NCI-H1436 (cell line): ENCODE measurements at regions not wholly inside any gene's neighbourhood (a gene's known extent, or its start where the extent isn't known, plus 50 kb on each side); places are given as distances from the start of the nearest gene placed in this dataset.
A peak's percentile ranks its signal among the peaks of the same experiment; 100 is the strongest.

Experiments used
- DNase-seq: peaks from one replicate; lab custom pipeline; 2025; lab: John Stamatoyannopoulos, UW

DNA sequence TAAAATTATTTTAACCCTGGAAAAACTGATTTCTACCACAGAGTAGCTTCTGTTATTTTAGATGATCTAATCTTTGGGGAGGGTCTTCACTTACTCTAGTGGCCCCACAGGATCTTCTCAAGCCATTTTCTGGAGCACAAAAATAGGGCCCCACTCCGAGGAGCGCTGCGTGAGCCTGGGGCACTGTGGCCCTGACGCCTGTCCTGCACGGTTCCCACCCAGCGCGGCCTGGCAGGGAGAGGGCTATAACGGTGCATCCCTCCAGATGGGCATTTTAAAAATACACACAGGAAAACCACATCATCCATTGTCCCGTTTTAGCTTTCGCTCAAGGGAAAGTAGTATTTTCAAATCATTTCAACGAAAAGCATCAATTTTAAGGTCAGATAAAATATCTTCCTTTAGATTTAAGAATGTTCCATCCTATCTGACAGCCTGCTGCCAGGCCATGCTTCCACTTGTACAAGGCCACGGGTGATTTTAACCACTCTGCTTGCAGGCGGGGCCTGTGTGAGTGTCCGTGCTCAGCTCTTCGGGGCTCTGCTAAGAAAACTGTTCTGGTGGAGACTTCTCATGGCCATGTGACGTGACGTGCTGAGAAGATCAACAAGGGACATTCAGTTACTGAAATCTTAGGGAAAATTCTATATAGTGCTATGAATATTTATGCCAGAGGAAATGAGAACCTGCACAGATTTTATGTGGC, 683.8 kb upstream of the SGCG start:
- DNase-seq = no peak

DNA sequence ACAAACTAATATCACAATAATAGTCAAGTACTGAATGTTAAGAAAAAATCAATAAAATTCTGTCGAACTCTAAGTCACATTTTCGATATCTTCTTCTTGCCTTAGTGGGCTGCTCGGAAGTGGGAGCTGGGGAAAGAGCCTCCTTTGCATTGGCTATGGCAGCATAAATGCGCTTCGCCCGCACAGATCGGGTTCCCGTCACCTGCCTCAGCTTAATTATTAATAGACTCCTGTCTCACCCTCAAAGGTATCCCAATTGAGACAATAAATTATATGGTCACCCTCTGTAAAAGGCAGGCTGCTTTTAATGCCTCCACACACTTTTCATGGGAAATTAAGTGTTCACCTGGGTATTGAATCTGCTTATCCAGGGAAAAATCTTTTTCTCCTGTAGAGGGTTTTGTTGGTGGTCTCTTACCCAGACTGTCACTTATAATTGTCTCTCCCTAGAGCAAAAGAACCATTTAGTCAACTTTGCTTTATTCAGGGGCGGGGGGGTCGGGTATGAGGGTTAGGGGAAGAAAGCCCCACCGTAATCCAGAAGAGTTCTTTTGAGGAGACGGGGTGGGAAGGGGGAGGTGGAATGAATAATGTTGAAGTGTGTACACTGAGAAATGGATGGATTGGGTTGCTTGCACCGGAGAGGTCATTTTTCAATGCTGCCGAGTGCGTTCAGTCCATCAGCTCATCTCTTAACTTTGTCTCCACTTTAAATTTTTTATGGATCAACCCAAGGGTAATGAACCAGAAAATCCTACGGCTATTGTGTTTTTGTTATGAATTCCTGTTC, 682.6 kb upstream of the SGCG start:
- DNase-seq = no peak

DNA sequence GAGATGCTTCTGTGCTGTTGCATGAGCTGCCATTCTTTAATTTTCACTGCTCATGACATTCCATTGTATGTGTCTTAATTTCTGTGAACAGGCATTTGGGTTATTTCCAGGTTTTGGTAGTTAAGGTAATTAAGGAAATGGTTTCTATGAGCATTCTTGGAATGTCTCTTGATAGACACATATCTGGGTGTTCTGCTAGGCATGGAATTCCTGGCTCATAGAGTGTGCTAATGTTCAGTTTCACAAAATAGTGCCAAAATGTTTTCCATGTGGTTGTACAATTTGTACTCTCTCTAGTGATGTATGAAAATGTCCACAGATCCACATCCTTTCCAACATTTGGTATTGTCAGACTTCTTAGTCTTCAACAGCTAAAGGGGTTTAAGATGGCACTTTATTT, 680.9 kb upstream of the SGCG start:
- no peak for DNase-seq

DNA sequence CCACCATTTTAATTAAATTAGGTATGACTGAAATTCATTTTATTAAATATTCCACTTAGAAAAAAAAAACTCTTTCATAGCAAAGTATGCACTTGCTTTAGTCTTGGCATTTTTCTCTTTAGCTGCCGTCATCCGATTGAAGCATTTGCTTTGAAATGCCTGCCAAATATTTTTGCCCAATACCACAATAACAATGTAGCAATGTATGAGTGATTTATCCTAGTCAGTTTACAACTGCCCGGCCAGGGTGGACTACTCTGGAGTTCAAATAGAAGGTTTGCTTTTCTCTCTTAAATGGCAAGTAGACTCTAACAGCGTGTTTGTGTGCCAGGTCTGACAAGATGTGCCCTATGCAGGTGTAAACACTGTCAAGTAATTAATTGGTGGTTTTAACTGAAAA, 675.3 kb upstream of the SGCG start:
- no peak for DNase-seq

DNA sequence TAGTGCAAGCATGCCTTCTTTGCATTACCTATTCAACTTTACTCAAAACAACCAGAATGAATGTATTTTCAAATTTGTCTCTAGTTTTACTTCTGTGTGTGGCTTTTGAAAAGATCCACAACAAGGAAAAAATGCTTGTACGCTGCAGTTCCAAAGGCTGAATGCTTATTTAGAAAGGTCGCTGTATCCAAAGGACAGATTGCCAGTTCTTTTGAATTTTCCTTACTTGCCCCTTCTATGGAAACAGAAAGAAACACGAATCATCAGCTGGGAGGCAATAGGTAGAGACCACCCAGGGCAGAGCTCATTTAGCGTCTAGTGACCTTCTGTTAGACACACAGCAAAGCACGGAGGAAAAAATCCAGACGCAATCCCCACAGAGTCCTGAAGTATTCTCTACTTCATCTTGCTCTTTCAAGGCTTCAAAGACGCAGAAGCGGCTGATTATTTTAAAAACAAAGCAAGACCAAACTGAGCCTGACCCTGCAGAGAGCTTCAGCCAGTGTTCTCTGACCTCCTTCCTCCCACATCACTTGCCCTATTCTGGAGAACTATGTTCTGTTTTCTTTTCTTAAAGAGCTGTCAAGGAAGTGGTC, 674.6 kb upstream of the SGCG start:
- DNase-seq = no peak

DNA sequence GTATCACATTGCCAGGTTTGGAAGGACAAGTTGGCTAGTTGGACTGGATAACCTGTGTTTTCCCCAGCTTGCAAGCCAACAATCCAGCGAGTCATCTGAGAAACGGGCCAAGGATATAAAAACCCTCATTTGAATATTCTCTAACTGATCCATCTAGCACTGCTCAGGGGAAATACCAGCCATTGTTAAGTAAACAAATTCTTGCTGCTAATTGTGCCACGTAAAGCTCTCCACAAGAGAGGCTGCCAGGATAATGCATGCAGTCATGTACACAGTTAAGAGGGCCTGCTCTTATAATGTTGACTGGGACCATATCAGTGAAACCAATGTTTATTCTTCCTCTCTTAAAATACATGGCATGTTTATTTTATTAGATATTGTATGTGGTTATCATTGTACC, 663.2 kb upstream of the SGCG start:
- DNase-seq = peak; percentile 2

DNA sequence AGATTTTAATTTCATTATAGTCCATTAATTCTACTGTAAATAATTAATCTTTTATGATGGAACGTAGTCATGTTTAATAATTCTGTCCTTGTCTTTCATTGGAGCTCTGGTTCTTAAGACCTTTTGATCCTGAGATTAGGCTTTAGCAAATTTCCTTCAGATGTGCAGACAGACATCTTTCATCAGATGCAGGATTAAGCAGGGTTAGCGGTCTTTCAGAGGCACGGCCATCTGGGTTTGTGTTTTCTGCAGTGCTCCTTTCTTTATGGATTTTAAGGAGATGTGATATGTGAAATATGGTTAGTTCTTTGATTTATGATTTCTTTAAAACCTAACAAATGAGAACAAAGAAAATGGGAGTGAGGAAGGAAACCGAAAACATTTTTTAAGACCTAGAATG, 643.9 kb upstream of the SGCG start:
- no peak for DNase-seq

DNA sequence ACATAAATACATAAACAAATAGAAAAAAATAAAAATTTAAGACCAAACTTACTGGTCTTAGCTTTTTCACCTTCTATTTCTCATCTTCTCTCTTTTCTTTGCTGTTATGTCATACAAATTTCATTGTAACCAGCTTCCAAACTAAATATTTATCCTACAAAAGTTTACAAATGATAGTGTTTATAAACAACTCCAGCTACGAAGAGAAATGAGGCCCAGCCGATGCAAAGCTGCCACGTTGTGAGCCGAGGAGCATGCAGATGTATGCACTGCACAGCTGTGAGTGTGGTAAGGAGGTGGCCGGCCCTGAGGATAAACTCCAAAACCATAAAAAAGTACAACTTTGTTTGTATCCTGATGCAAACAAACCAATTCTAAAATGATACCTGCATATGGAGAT, 642.4 kb upstream of the SGCG start:
- DNase-seq = no peak

DNA sequence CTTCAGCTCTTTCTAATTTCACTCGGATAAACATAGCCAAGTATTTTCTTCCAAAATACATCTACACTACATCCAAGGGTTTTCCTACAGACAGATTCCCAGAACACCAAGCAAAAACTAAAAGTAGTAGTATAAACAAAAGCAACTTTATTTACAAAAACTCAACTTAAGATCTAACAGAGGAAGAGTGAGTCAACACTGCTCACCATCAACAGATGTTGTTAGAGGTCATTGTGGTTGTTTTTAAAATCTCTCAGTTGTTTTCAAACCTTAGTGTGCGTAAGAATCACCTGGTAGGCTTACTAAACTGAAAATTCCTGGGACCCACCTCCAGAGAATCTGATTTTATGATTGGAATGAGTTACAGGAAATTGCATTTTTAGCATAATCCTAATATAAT, 631.7 kb upstream of the SGCG start:
- DNase-seq = no peak

DNA sequence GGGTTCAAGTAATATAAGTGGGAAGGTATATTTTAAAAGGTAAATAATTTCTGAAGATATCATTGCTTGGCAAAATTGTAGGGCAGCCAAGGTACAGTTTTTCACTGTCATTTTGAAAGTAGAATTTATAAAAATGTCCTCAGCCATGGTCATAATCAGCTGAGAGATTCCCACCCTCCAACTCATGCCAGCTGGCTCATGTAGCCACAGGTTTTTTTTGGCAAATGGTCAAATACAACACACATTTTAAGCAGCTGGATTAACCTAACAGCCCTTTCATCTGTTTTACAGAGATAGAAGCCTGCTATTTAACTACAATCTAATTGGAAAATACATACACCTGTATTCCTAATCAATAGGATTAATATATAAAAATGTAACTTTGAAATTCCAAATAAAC, 619.2 kb upstream of the SGCG start:
- no peak for DNase-seq

DNA sequence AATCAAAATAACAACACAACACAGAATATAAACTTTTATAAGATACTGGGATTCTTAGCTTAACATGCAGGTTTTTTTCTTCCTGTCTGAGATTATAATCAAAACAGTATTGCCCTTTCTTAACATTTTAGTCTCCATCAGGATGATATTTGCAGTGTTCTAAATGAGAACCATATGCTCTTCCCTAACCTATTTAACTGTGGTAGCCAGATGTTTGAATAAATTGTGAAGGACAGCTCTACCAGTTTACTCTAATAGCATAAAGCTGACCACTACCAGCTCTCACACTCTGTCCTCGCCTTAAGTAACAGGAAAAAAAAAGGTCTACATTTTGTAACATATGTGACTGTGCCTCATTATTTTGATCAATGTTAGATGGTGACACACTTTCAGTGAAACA, 618.7 kb upstream of the SGCG start:
- no peak for DNase-seq

DNA sequence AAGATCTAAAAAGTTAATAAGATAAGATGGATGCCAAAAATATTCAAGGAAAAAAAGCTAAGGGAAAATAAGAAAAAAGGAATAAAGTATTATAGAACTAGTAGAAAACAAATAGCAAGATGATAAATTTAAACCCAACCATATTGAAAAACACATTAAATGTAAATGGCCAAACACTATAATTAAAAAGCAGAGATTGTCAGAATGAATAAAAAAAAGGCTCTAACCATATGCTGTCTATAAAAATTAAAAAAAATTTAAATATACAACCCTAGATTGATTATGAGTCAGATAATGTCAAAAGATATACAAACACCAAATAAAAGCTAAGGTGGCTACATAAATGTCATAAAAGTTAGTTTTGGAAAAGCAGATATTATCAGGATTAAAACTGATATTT, 617.5 kb upstream of the SGCG start:
- DNase-seq = no peak

DNA sequence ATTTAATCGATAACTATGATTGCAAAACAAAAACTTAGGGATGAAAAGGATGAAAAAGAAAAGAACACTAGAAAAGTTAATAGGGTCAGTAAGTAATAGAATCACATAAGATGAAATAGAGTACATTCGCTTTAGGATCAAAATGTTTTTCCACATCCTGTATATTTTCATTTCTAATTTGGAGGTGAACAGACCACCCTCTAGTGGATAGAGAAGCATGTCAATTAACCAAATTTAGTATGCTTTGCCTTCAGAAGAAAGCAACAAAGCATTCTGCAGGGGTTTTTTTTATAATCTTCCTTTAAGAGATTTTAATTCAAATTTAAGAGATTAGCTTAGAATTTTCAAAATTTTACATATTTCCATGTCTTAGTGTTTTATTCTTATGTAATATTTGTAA, 611.0 kb upstream of the SGCG start:
- DNase-seq = no peak

DNA sequence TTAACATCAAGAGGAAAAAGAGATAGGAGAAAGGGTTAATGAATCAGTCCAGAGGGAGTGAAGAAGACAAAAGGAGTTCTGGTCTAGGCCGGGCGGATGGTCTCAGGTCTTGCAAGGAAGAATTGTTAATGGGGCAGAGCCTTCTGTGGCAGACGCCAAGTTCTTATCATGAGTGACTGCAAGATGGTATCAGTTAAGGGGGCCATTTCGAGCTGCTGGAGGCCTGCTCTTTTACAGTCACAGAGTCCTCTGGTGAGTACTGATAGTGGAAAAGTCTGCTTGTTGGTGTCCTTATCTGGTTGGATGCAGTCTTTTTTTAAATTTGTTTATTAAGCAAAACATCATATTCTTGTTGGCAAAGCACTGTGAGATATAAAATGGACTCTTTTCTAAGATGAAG, 590.9 kb upstream of the SGCG start:
- DNase-seq = no peak

DNA sequence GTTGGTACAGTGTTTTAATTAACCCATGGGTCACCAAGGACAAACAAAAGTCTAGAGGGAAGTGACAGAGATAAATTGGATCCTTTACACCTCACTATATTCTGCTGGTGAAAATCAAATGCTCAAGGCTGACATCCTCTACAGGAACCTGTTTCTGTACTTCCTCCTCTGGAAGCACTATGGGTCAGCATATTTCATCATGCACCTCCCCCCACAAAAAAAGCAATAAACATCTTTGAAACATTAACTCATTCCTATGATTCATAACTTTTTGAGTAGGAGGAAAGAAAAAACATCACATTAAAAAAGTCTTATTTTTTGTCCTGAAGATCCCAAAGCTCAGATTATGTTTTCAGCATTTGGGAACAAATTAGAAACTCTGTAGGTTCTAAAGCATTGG, 588.3 kb upstream of the SGCG start:
- DNase-seq = no peak

DNA sequence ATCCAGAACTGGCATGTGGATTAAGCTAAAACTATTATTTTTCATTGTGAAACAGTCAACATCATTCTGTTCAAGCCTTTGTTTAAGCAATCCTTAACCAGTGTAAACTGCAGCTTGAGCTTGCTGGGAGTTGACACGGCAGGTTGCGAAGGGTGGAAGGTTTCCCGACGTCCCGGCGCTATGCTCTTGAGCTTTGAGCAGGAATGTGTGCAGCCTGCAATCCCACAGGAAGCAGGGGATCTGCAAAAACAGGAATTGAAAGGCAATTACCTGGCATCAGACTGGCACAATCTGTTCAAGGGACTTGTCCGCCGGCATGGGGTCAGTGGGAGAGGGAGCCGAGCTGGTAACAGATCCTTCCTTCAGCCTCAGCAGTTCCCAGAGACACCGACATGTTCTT, 586.7 kb upstream of the SGCG start:
- no peak for DNase-seq

DNA sequence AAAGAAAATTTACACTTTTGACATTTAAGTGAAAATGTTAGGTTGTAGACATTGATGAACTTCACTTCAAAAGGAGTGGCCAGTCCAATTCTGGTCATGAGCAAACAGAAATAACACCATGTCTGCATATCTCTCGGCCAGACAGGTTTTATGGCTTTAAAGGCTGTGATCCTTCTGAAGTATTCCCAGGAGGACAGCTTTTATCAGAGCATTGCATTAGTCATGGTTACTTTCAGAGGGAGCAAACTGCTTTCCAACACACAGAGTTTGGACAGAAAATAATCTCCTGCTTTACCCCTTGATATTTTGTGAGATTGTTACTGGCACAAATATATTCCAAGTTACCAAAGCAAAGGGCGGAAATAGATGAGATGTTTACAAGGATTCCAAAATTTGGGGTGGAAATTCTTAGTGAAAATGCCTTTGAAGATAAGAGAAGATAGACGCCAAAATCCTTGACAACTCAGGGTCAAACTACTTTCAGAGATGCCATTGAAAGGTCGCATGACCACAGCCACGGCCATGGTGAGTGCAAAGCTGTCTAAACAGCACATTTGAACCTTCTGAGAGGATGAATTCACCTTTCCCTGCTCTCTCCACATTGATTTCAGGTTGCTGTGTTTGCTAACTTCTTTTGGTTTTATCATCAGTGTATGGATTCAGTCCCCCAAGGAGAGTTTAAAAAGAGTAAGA, 584.5 kb upstream of the SGCG start:
- no peak for DNase-seq

DNA sequence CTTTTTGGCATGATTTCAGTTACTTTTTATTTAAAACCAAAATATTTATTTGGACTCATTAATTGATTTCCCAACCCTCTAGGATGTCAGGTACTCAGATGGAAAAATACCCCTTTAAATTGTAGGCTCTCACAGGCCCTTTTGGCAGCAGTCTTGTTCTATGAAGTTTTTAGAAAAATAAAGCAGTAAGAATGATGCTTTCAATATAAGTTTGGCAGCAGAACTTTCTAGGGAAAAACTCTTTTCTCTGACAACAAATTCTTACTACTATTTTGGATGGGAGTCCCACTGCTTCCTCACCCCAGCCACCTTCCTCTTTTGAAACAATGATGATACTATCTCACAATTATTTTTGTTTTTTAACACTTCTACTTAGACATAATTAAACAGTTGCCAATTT, 581.6 kb upstream of the SGCG start:
- DNase-seq = no peak

DNA sequence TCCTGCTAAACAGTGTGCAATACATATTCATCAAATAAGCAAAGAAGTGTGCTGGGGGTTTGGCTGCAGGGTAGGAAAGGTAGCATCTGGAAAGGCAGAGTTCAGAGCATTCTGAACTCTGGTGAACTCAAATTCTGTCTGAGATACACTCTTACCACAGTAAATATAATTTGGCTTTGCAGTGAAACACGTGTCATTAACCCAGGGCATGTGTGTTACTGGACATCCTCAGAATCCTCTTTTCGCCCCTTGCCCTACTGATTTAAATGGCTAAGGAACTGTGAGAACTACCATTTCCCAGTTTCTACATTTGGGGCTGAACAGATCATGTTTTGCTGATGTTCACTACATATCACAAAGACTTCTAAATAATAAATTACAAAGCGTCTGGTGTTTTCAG, 562.8 kb upstream of the SGCG start:
- DNase-seq = no peak

DNA sequence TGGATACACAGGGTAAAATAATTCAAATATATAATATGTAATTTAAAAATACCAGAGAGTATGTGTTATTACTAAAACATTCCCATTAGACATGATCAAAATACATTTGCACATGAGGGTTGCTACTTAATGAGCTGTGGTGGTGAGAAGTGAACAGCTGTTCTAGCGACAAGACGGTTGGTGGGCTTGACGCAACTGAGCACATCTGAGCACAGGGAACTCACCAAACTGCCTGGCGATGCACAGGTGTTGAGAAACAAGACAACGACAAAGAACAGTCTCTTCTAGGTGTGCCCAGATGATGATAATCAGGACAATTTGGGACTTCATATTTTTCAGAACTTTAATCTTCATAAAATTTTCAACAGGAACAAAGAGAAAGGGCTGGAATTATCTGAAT, 555.1 kb upstream of the SGCG start:
- DNase-seq = no peak

DNA sequence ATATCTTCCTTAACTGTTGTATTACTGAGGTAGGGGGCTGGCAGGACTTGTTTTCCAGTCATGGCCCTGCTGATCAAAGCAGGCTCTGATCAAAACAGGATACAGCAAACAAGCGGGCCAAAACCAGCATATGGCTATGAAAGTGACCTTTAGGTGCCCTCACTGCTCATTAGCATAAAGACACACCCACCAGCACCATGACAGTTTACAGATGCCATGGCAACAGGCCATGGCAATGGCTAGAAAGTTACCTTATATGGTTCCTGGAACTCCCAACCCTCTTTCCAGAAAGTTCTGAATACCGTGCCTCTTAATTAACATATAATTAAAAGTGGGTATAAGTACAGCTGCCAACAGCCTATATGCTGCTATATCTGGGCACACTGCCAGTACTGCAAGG, 551.4 kb upstream of the SGCG start:
- no peak for DNase-seq

DNA sequence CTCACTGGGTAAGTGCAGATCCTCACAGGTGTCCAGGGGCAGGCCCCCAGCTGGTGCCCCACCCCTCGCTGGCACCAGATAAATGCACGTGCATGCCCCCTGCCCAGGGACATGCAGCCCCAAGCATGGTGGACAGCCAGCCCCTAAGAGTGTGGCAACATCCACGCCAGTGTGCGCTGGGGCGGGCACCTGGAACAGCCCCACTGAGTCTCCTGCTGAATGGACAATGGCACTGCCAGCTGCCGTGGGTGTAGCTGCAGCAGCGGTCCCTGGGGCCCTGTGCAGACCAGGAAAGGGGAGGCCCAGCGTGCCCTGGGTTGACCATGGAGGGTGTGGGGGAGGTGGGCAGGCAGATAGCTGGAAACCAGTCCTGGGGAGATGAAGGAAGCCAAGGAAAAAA, 538.7 kb upstream of the SGCG start:
- no peak for DNase-seq

DNA sequence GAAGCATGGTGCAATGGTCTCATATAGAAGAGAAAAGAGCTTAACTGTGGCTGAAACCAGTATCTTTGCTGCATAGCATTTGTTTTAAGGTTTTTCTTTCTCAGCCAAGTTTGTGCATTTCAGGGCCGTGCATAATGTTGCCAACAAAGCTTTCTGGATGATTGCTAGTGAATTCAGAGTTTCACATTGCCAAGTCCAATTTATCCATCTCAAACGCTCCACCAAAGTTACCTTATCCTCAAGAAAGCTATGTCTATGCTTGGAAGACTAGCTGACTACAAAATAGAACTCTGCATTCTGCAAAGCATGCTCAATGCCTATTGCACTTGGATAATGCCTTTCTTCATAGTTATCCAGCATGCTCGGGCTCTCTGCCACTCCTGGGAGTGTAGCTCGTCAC, 535.8 kb upstream of the SGCG start:
- no peak for DNase-seq
